ENCODE measurements at regions not wholly inside any gene's neighbourhood (a gene's known extent, or its start where the extent isn't known, plus 50 kb on each side); places are given as distances from the start of the nearest gene placed in this dataset.
"Not testable (repeated sequence)": the region's sequence is repeated elsewhere in the genome, so short reads cannot be mapped to it uniquely, and the experiment has no call there.

DNA sequence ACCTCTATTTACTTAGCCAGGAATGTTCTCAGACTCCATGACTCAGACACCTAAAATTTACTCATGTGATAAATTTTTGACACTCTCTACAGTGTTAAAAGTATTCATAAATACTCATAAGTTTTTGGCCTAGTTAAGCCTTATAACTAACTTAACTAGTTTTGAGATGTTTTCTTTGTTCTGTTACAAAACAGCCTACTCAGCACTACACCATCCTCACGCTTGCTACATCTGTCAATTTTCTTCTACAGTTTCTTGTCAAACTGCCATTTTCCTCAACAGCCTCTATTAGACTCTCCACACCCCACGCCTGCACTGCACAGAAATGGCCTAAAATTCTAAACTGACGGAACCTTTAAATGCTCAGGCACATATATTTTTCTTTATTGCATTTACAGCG is 195.5 kb downstream of the ANXA1 start:
- no peak for DNase-seq

DNA sequence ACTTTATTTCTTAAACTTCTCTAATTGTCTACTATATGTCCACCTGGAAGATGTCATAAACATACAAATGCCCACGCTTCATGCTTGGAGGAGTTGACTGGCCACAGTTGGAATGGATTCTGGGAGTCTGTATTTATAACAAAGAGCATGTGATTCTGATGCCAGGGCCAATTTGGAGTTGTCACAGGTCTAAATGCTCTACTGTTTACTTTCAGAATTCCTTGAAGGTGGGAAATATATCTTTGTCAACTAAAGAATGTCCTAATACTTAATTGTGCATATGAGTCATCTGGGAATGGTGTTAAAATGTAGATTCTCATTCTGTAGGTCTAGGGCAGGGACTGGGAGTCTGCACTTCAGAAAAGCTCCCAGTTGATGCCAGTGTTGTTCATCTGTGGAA is 196.1 kb downstream of the ANXA1 start:
- no peak for DNase-seq

DNA sequence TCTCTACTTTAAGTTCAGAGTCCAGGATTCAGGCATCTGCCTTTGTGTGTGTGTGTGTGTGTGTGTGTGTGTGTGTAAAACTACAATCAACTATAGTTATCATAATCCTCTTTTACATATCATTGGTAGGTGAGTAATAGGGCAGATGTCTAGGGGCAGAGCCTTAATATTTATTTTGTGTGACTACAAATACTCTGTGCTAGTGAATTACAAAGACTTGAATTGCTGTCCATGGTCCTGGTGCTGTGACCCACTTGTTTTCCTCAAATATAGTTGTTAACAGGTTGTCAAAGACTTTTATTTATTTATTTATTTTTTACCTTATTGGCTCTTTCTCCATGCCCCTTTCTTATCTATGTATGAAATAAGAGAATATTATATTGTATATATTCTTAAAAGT is 196.8 kb downstream of the ANXA1 start:
- DNase-seq: no peak

GRCh38 chr9:73349476-73349875 is 197.8 kb downstream of the ANXA1 start:
- DNase-seq: no peak

- DNase-seq: no peak
Measured at GRCh38 chr9:73357607-73358006, 205.9 kb downstream of the ANXA1 start.

GRCh38 chr9:73370053-73370452 is 218.4 kb downstream of the ANXA1 start:
- no peak for DNase-seq

DNA sequence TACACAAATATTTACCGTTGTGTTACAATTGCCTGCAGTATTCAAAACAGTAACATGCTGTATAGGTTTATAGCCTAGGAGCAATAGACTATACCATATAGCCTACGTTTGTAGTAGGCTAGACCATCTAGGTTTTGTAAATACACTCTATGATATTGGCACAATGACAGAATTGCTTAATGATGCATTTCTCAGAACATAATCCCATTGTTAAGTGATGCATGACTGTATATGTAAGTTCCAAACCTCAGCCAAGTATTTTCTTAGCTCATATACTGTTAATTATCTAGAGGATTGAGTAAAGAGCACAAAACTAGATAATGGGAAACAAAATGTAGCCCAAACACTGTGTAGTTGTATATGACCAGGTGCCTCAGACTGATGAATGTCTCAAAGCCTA is 220.1 kb downstream of the ANXA1 start:
- DNase-seq: no peak

DNA sequence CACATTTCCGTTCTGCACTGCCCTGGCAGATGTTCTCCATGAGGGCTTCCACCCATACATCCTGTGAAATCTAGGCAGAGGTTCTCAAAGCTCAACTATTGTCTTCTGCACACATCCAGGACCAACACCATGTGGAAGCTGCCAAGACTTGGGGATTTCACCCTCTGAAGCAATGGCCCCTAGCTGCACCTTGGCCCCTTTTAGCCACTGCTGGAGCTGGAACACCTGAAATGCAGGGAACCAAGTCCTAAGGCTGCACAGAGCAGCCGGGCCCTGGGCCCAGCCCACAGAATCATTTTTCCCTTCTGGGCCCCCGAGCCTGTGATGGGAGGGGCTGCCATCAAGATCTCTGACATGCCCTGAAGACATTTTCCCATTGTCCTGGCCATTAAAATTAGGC is 228.7 kb downstream of the ANXA1 start:
- DNase-seq: no peak

- DNase-seq: no peak
Measured at GRCh38 chr9:73402081-73403028, 250.7 kb downstream of the ANXA1 start.

DNA sequence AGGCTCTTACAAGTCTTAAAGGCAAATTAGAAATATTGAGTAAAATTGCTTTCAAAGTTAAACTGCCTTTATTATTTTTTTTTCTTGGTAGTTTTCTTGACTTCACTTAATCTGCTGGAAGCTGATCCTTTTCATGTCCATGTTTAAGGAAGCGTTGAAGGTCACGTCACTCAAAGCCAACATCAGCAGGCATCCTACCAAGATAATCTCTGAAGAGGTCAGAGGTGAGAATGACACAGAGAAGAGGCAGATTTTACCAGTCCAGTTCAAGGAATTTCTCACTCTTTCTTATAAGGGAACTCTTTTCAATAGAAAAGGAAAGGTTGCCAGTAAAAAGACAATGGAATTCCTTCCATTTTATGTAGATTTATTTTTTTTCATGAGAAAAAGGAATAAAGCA is 259.8 kb downstream of the ANXA1 start:
- DNase-seq: no peak

GRCh38 chr9:73412874-73413273 is 261.2 kb downstream of the ANXA1 start:
- DNase-seq: no peak

DNA sequence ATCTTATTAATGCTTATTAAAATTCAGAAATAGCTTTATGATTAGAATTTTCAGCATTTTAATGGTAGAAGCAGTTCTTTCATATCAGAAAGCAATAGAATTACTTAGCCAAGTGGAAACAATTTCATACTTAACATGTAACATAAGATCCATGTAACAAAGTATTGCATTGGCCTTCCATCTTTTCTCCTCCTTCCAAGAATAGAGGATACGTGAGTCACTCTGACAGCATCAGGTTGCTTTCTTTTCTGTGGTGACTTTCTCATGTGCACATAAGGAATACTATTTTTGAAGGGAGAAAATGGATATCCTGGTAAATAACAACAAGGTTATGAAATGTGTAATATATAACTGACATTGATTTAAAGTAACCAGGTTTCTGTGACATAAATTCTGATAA is 272.2 kb downstream of the ANXA1 start:
- no peak for DNase-seq

GRCh38 chr9:73426269-73426668 is 274.6 kb downstream of the ANXA1 start:
- DNase-seq: no peak

GRCh38 chr9:73434826-73435225 is 283.2 kb downstream of the ANXA1 start:
- DNase-seq: no peak

- DNase-seq: no peak
Measured at GRCh38 chr9:73437758-73438157, 286.1 kb downstream of the ANXA1 start.

DNA sequence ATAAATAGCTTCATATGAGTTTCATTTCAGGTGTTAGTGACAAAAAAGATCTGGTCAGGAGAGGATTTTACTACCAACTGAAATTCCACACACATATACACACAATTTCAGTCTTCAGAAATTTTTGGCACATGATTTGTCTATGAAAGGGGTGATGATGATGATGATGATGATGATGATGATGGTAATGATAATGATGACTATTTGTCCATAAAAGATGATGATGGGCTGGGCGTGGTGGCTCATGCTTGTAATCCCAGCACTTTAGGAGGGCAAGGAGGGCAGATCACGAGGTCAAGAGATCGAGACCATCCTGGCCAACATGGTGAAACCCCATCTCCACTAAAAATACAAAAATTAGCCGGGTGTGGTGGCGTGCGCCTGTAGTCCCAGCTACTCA is 288.2 kb downstream of the ANXA1 start:
- not testable (repeated sequence) for DNase-seq

DNA sequence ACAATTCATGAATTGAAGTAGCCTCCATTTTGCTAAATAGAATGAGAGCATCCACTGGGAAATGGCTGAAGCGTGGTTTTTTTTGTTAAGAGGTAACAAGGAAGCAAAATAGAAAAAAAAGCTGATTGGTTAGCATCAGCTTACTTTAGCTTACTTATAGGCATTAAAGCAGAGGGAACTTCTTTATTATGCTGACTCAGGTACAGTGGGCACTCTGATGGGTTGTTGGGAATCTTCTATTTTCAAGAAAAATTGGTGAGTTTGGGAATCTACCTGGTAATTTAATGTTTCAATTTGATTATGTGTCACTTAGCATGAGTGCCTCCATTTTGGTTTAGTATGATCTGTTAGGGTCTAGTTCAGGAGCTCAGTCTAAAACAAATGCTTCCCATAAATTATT is 289.6 kb downstream of the ANXA1 start:
- no peak for DNase-seq

- DNase-seq: no peak
Measured at GRCh38 chr9:73441890-73442818, 290.5 kb downstream of the ANXA1 start.

GRCh38 chr9:73444821-73445220 is 293.2 kb downstream of the ANXA1 start:
- no peak for DNase-seq

GRCh38 chr9:73445384-73445783 is 293.7 kb downstream of the ANXA1 start:
- DNase-seq: not testable (repeated sequence)

GRCh38 chr9:73446306-73446705 is 294.6 kb downstream of the ANXA1 start:
- DNase-seq: no peak

DNA sequence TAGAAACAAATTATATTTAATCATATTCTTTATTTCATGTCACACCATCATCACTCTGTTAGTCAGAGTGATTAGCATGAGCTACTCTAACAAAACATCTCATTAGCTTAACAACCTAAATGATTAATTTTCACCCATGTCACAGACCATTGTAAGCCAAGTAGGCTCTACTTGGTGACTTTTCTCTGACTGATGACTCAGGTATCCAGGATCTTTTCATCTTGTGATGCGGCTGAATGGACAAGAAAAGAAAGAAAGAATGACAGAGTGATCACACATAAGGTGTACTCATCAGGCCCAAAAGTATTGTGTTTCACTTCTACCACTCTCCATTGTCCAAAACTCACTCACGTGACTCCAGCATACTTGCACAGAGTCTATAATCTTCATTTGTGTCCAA is 299.3 kb downstream of the ANXA1 start:
- no peak for DNase-seq

- DNase-seq: no peak
Measured at GRCh38 chr9:73459817-73460216, 308.2 kb downstream of the ANXA1 start.

DNA sequence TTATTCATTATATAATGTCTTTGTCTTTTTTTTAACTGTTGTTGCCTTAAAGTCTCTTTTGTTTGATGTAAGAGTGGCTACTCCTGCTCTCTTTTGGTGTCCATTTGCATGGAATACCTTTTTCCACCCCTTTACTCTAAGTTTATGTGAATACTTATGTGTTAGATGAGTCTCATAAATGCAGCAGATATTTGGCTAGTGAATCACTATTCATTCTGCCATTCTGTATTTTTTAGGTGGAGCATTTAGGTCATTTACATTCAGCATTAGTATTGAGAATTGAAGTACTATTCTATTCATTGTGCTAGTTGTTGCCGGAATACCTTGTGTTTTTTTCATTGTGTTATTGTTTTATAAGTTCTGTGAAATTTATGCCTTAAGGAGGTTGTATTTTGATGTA is 317.1 kb downstream of the ANXA1 start:
- no peak for DNase-seq
